GM20000 (cell line): ENCODE measurements at regions not wholly inside any gene's neighbourhood (a gene's known extent, or its start where the extent isn't known, plus 50 kb on each side); places are given as distances from the start of the nearest gene placed in this dataset.

Experiments used
- DNase-seq: peaks from one replicate; pipeline ENCODE4 v3.0.0; 2012; ENCODE audit warnings: low spot score
- CTCF ChIP-seq: IDR thresholded peaks from 2 replicates; pipeline ENCODE4 v1.5.1; 2012; ENCODE audit warnings: mild to moderate bottlenecking, control low read depth; ENCODE audit errors: extremely low read depth, missing control alignments

DNA sequence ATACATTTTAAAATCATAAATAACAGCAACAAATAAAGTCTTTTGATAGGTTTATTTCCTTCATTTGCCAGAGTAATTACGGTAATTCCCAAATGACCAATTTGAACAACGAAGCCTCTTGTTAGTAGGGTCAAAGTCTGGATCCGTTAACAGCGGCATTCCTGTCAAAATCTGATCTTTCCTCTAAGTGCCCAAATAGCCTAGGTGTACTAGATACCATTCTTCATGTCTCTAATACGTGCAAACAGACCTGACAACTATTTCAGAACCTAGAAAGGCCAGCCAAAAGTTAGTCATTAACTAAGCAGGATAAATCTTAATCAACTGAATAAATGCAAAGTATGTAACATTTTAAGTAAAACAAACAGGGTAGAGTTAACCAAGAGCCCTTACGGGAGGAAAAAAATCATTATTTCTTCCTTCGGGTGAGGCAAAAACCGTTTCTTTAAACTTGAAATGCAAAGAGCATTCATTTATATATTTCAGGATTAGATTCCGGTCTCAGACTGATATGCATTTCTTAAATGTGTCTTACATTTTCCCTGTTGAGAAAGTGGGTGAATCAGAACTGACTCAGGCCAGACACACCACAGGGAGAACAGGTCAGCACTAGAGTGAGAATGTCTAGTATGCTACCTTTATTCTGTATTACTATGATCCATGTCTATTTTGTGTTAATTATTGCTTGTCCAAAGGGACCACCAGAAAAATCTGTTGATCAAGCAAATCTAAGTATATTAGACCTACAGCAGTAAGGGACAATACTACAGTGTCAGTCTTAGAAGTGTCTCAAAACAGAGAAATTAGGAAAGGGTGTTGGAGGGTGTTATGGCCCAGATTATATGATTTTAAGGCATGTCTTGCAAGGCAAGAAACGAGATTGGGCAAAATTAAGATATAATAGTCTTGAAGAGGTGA, 141.5 kb upstream of the NDUFV2 start:
- DNase-seq, result no peak
- TF ChIP-seq CTCF, result no peak

DNA sequence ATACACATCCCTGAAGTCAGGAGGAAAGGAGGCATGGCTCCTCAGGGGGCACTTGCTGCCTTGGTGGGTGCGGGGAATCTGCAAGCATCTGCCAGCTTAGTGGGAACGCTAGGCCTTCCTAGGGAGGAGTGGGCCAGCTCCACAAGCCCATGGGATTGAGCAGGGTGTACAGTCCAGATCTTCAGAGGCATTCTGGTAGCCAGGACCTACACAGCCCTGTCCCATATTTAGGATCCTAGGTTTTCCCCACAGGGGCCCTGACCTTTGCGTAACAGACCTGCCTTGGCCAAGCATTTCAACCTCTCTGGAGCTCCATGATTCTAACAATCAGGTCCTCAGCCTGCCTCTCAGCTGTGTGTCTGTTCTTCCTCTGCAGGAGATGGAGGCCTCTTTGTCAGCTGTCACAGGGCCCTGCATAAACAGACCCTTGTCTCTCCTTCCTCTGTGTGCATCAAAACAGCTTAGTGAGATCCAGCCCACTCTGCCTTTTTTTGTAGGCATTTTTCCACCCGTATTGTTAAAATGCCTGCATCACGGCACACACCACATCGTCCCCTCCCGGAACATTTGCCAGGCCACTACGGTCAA, 140.2 kb upstream of the NDUFV2 start:
- DNase-seq, result no peak
- no peak for TF ChIP-seq CTCF

DNA sequence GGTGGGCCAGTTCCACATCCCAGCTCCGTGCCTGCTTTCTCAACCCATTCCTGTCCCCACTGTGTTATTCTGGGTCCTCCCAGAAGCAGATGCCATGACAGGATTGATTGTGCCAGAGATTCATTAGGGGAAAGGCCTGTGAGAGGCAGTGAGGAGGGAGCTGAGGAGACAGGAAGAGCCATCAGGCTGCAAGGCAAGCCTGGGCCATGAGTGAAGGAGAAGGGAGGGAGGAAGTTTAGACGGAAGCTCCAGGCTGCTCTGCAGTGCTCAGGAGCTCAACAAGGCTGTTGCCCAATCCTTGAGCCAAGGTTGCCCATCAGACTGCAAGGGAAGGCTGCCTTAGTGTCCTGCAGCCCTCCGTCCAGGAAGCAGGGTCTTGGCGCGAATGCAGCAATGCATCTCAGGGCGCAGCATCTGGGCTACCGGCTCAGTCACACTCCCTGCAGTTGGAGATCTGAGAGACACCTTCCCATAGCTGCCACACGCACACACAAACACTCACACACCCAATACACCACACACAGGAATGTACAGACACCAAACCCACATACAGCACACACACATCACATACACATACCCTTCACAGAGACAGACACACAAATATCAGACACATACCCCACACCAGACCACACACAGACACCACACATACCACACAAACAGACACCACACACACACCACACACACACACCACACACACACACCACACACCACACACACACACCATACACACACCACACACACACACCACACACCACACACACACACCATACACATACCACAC, 139.5 kb upstream of the NDUFV2 start:
- no peak for DNase-seq
- no peak for TF ChIP-seq CTCF

GRCh38 chr18:8963876-8964275, 138.6 kb upstream of the NDUFV2 start:
- DNase-seq, result no peak
- no peak for TF ChIP-seq CTCF

GRCh38 chr18:8965398-8965797, 137.1 kb upstream of the NDUFV2 start:
- no peak for TF ChIP-seq CTCF
- no peak for DNase-seq

DNA sequence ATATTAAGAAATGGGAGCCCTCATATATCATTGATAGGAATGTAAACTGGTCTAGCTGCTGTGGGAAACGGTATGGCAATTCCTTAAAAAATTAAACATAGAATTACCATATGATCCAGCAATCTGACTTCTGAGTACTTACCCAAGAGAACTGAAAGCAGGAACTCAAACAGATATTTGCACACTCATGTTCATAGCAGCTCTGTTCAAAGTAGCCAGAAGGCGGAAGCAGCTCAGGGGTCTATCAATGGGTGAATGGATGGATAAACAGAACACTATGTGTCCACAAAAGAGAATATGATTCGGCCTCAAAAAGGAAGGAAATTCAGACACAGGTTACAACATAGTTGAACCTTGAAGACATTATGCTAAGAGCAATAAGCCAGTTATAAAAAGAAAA, 135.7 kb upstream of the NDUFV2 start:
- TF ChIP-seq CTCF, result no peak
- DNase-seq, result no peak

GRCh38 chr18:8967573-8967972, 134.9 kb upstream of the NDUFV2 start:
- no peak for TF ChIP-seq CTCF
- no peak for DNase-seq
